ENCODE measurements at regions not wholly inside any gene's neighbourhood (a gene's known extent, or its start where the extent isn't known, plus 50 kb on each side); places are given as distances from the start of the nearest gene placed in this dataset.
"Not testable (repeated sequence)": the region's sequence is repeated elsewhere in the genome, so short reads cannot be mapped to it uniquely, and the experiment has no call there.

GRCh38 chr9:28105001-28105400 lies 531.7 kb upstream of the C9orf72 start:
- no peak for DNase-seq (ENCODE audit: low spot score)

- DNase-seq (ENCODE audit: low spot score): no peak
Measured at GRCh38 chr9:28120184-28120583, 546.9 kb upstream of the C9orf72 start.

- DNase-seq (ENCODE audit: low spot score): no peak
Measured at GRCh38 chr9:28120626-28121025, 547.3 kb upstream of the C9orf72 start.

GRCh38 chr9:28121366-28121765 lies 548.1 kb upstream of the C9orf72 start:
- no peak for DNase-seq (ENCODE audit: low spot score)

GRCh38 chr9:28124917-28125316 lies 551.6 kb upstream of the C9orf72 start:
- DNase-seq (ENCODE audit: low spot score): no peak

GRCh38 chr9:28127101-28127500 lies 553.8 kb upstream of the C9orf72 start:
- DNase-seq (ENCODE audit: low spot score): no peak

- no peak for DNase-seq (ENCODE audit: low spot score)
Measured at GRCh38 chr9:28134446-28134976, 561.2 kb upstream of the C9orf72 start.

- no peak for DNase-seq (ENCODE audit: low spot score)
Measured at GRCh38 chr9:28135549-28135948, 562.3 kb upstream of the C9orf72 start.

GRCh38 chr9:28136113-28136512 lies 562.8 kb upstream of the C9orf72 start:
- DNase-seq (ENCODE audit: low spot score): no peak

GRCh38 chr9:28147430-28147829 lies 574.1 kb upstream of the C9orf72 start:
- DNase-seq (ENCODE audit: low spot score): not testable (repeated sequence)

GRCh38 chr9:28147923-28148597 lies 574.8 kb upstream of the C9orf72 start:
- DNase-seq (ENCODE audit: low spot score): not testable (repeated sequence)

GRCh38 chr9:28149361-28150050 lies 576.2 kb upstream of the C9orf72 start:
- not testable (repeated sequence) for DNase-seq (ENCODE audit: low spot score)

GRCh38 chr9:28155067-28155466 lies 581.8 kb upstream of the C9orf72 start:
- DNase-seq (ENCODE audit: low spot score): no peak

- no peak for DNase-seq (ENCODE audit: low spot score)
Measured at GRCh38 chr9:28155671-28156070, 582.4 kb upstream of the C9orf72 start.

- no peak for DNase-seq (ENCODE audit: low spot score)
Measured at GRCh38 chr9:28158451-28158850, 585.2 kb upstream of the C9orf72 start.

GRCh38 chr9:28163619-28164018 lies 590.3 kb upstream of the C9orf72 start:
- DNase-seq (ENCODE audit: low spot score): no peak

GRCh38 chr9:28166179-28166578 lies 592.9 kb upstream of the C9orf72 start:
- no peak for DNase-seq (ENCODE audit: low spot score)

GRCh38 chr9:28177142-28177541 lies 603.9 kb upstream of the C9orf72 start:
- no peak for DNase-seq (ENCODE audit: low spot score)

- no peak for DNase-seq (ENCODE audit: low spot score)
Measured at GRCh38 chr9:28177925-28178324, 604.6 kb upstream of the C9orf72 start.

- DNase-seq (ENCODE audit: low spot score): no peak
Measured at GRCh38 chr9:28179893-28180292, 606.6 kb upstream of the C9orf72 start.

GRCh38 chr9:28190981-28191380 lies 617.7 kb upstream of the C9orf72 start:
- no peak for DNase-seq (ENCODE audit: low spot score)

GRCh38 chr9:28197653-28198052 lies 624.4 kb upstream of the C9orf72 start:
- DNase-seq (ENCODE audit: low spot score): no peak

- no peak for DNase-seq (ENCODE audit: low spot score)
Measured at GRCh38 chr9:28203036-28203435, 629.8 kb upstream of the C9orf72 start.

GRCh38 chr9:28206280-28206679 lies 633.0 kb upstream of the C9orf72 start:
- no peak for DNase-seq (ENCODE audit: low spot score)
